DMS79 treated with DMSO at 0.1 percent for 48 hours (cell line): ENCODE measurements at regions not wholly inside any gene's neighbourhood (a gene's known extent, or its start where the extent isn't known, plus 50 kb on each side); places are given as distances from the start of the nearest gene placed in this dataset.

ENCODE experiments used
- DNase-seq: peaks from one replicate; lab custom pipeline; 2025; lab: John Stamatoyannopoulos, UW

GRCh38 chr18:57087644-57088376, 59.1 kb upstream of the BOD1L2 start:
- no peak for DNase-seq

- peak; percentile 35 for DNase-seq
Measured at GRCh38 chr18:57088883-57089282, 58.0 kb upstream of the BOD1L2 start.

GRCh38 chr18:57089702-57090101, 57.2 kb upstream of the BOD1L2 start:
- DNase-seq: no peak

GRCh38 chr18:57091231-57091630, 55.7 kb upstream of the BOD1L2 start:
- no peak for DNase-seq

GRCh38 chr18:57094175-57094574, 52.7 kb upstream of the BOD1L2 start:
- DNase-seq: no peak

- DNase-seq: peak; percentile 63
Measured at GRCh38 chr18:57095884-57096283, 51.0 kb upstream of the BOD1L2 start.
